Panc1 (cell line): ENCODE measurements at regions not wholly inside any gene's neighbourhood (a gene's known extent, or its start where the extent isn't known, plus 50 kb on each side); places are given as distances from the start of the nearest gene placed in this dataset.

Experiments used
- ATAC-seq: fragments of 200-7000 bp; cut with Tn5 transposase; 2 replicates; pipeline ENCODE4 v1.9.1; 2020; ENCODE audit warnings: mild to moderate bottlenecking, moderate library complexity
- BruUV-seq: library from RNA; stranded (reverse); fragments of 400-500 nt; replicated peaks from 2 replicates; lab custom pipeline; 2021; lab: Mats Ljungman, UMichigan
- CTCF ChIA-PET: fragments of 300-600 bp; sonication (Branson Sonifier 250); formaldehyde crosslinking; loops from one replicate; lab custom pipeline; 2022; ENCODE audit warnings: antibody characterized with exemption; lab: Charles Lee
- POLR2A ChIA-PET: fragments of 300-600 bp; sonication (Branson Sonifier 250); formaldehyde crosslinking; loops from one replicate; lab custom pipeline; 2022; ENCODE audit warnings: antibody characterized with exemption; lab: Charles Lee
- DNase-seq: peaks from one replicate; pipeline ENCODE4 v3.0.0-alpha.2; 2010; ENCODE audit warnings: low read depth, low spot score
- H3K27ac ChIP-seq: 2 replicates; pipeline ENCODE4 v1.5.1; 2011; ENCODE audit warnings: mild to moderate bottlenecking, low read length, inconsistent platforms
- H3K27me3 ChIP-seq: fragments of 200-500 bp; sonication (Bioruptor generic); 2 replicates; pipeline ENCODE4 v1.6.0; 2014; ENCODE audit warnings: low read length, inconsistent platforms; ENCODE audit not compliant: control insufficient read depth, insufficient read depth
- H3K36me3 ChIP-seq: fragments of 200-500 bp; sonication (Bioruptor generic); 2 replicates; pipeline ENCODE4 v1.5.1; 2014; ENCODE audit warnings: inconsistent platforms, mild to moderate bottlenecking, low read length, moderate library complexity; ENCODE audit not compliant: control insufficient read depth, insufficient read depth
- H3K4me1 ChIP-seq: 2 replicates; pipeline ENCODE4 v1.5.1; 2011; ENCODE audit warnings: inconsistent platforms, mild to moderate bottlenecking, low read length, moderate library complexity; ENCODE audit not compliant: control insufficient read depth, insufficient read depth
- H3K4me3 ChIP-seq, 2 experiments: 2 replicates each; pipeline ENCODE4 v1.5.1; 2011 to 2012; ENCODE audit warnings: low read depth in 2 of 2, low read length in 2 of 2, mild to moderate bottlenecking in 2 of 2, inconsistent platforms in 1 of 2, moderate library complexity in 1 of 2
- H3K9me3 ChIP-seq: fragments of 200-500 bp; sonication (Bioruptor generic); 2 replicates; pipeline ENCODE4 v1.5.1; 2014; ENCODE audit warnings: low read depth, mild to moderate bottlenecking, inconsistent platforms, low read length, moderate library complexity; ENCODE audit not compliant: control insufficient read depth, insufficient read depth
- POLR2AphosphoS5 ChIP-seq: IDR thresholded peaks from 2 replicates; pipeline ENCODE4 v1.6.1; 2012; ENCODE audit warnings: mild to moderate bottlenecking, low read depth, low read length, moderate library complexity
- SIN3A ChIP-seq: IDR thresholded peaks from 2 replicates; pipeline ENCODE4 v1.6.1; 2012; ENCODE audit warnings: low read depth, mild to moderate bottlenecking, low read length, moderate library complexity, borderline replicate concordance; ENCODE audit not compliant: insufficient read depth
- TCF7L2 ChIP-seq: IDR thresholded peaks from 2 replicates; pipeline ENCODE4 v1.6.1; 2011; ENCODE audit warnings: mild to moderate bottlenecking, low read depth, low read length, inconsistent platforms
- in situ Hi-C: cut with HindIII; loops from 2 replicates; pipeline ENCODE4 v1.10.0; 2016; ENCODE audit warnings: low sequenced_read_pairs, low pct_unique_long_range_greater_than_20kb
- intact Hi-C: fragments of 100-400 bp; cut with micrococcal nuclease; formaldehyde crosslinking; loops from one replicate; pipeline ENCODE4 v1.10.0; 2022; ENCODE audit not compliant: unreplicated experiment
- TF ChIP-seq, protein P1 (sequence below), 2 experiments: IDR thresholded peaks; 2 replicates each; pipeline ENCODE4 v1.6.1; 2011 to 2012; ENCODE audit warnings: low read depth in 2 of 2, control low read depth in 1 of 2, low read length in 1 of 2, mild to moderate bottlenecking in 1 of 2, moderate library complexity in 1 of 2; ENCODE audit not compliant: insufficient read depth in 1 of 2
- TF ChIP-seq, protein P2 (sequence below): fragments of 450-650 bp; IDR thresholded peaks from 2 replicates; pipeline ENCODE4 v1.5.1; 2017; ENCODE audit warnings: mild to moderate bottlenecking

DNA sequence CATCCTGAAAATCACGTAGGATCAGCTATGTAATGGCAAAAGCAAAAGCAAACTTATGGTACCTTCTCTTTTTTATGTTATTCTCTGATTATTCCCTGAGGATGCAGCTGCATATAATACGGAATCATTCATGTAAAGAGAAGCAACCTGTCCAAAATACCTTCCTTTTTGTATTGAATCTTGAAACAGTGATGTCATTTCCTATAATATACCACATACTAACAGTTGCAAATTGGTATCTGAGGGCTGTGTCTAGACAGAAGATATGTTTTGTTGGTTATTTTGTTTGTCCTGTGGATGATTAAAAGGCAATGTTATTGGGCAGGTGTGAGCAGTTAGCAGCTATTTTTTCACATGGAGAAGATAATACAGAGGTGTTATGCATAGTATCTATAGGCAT, 161.4 kb upstream of the AHI1 start:
- intact Hi-C loops = no loop called here
- POLR2A ChIA-PET = no interaction called here
- no TSS peak for BruUV-seq

DNA sequence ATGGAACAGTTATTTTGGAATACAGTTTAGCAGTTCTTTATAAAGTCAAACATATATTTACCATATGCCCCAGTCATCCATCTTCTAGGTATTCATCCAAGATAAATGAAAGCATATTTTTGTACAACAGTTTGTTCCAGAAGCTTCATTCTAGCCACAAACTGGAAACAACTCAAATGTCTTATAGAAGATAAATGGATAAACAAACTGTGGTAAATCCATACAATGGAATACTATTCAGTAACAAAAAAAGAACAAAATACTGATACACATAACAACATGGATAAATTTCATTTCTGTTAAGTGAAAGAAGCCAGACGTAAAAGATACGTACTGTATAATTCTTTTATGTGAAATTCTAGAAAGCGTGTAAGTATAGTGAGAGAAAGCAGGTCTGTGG, 167.0 kb upstream of the AHI1 start:
- no TSS peak for BruUV-seq
- Histone ChIP-seq H3K4me1 (no peaks in the 10 kb centered on the region), H3K4me3 (no peak overlapping the region), H3K27me3 (no peaks in the 10 kb centered on the region), H3K36me3 (no peaks in the 10 kb centered on the region), H3K9me3 (no peaks in the 10 kb centered on the region), H3K27ac (no peak overlapping the region)
- CTCF ChIA-PET = no interaction called here
- in situ Hi-C loops (no loop called here), intact Hi-C loops (no loop called here)
- POLR2A ChIA-PET = no interaction called here
- no peak for ATAC-seq
- no peak for DNase-seq
- TF ChIP-seq SIN3A (no peak), POLR2AphosphoS5 (no peak), TCF7L2 (no peak)
- TF ChIP-seq, protein P1, sequence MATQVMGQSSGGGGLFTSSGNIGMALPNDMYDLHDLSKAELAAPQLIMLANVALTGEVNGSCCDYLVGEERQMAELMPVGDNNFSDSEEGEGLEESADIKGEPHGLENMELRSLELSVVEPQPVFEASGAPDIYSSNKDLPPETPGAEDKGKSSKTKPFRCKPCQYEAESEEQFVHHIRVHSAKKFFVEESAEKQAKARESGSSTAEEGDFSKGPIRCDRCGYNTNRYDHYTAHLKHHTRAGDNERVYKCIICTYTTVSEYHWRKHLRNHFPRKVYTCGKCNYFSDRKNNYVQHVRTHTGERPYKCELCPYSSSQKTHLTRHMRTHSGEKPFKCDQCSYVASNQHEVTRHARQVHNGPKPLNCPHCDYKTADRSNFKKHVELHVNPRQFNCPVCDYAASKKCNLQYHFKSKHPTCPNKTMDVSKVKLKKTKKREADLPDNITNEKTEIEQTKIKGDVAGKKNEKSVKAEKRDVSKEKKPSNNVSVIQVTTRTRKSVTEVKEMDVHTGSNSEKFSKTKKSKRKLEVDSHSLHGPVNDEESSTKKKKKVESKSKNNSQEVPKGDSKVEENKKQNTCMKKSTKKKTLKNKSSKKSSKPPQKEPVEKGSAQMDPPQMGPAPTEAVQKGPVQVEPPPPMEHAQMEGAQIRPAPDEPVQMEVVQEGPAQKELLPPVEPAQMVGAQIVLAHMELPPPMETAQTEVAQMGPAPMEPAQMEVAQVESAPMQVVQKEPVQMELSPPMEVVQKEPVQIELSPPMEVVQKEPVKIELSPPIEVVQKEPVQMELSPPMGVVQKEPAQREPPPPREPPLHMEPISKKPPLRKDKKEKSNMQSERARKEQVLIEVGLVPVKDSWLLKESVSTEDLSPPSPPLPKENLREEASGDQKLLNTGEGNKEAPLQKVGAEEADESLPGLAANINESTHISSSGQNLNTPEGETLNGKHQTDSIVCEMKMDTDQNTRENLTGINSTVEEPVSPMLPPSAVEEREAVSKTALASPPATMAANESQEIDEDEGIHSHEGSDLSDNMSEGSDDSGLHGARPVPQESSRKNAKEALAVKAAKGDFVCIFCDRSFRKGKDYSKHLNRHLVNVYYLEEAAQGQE (IDR thresholded peaks at IDR 0.05; ENCODE audit: insufficient read depth in 1 of 2, low read depth in 2 of 2, low read length in 1 of 2) = no peak
- TF ChIP-seq, protein P2, sequence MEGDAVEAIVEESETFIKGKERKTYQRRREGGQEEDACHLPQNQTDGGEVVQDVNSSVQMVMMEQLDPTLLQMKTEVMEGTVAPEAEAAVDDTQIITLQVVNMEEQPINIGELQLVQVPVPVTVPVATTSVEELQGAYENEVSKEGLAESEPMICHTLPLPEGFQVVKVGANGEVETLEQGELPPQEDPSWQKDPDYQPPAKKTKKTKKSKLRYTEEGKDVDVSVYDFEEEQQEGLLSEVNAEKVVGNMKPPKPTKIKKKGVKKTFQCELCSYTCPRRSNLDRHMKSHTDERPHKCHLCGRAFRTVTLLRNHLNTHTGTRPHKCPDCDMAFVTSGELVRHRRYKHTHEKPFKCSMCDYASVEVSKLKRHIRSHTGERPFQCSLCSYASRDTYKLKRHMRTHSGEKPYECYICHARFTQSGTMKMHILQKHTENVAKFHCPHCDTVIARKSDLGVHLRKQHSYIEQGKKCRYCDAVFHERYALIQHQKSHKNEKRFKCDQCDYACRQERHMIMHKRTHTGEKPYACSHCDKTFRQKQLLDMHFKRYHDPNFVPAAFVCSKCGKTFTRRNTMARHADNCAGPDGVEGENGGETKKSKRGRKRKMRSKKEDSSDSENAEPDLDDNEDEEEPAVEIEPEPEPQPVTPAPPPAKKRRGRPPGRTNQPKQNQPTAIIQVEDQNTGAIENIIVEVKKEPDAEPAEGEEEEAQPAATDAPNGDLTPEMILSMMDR = no peak

More for the DNA sequence above, 161.4 kb upstream of the AHI1 start:
- TF ChIP-seq, protein P1 (IDR thresholded peaks at IDR 0.05; ENCODE audit: insufficient read depth in 1 of 2, low read depth in 2 of 2, low read length in 1 of 2) = no peak
- ATAC-seq (no peak), DNase-seq (no peak)
- in situ Hi-C loops = no loop called here
- Histone ChIP-seq H3K4me3 (no peak overlapping the region), H3K9me3 (no peaks in the 10 kb centered on the region; the same call in 1 of the 2 replicates), H3K4me1 (no peaks in the 10 kb centered on the region), H3K27ac (no peak overlapping the region), H3K36me3 (no peaks in the 10 kb centered on the region), H3K27me3 (no peaks in the 10 kb centered on the region)
- CTCF ChIA-PET = no interaction called here
